ENCODE measurements at regions not wholly inside any gene's neighbourhood (a gene's known extent, or its start where the extent isn't known, plus 50 kb on each side); places are given as distances from the start of the nearest gene placed in this dataset.
A peak's percentile ranks its signal among the peaks of the same experiment; 100 is the strongest.

GRCh38 chr2:219969508-219969907 lies 342.1 kb downstream of the SLC4A3 start:
- no peaks in the 10 kb centered on the region for H3K4me1 Mint-ChIP-seq
- CTCF ChIA-PET: interaction anchor here (0.7 kb wide), 1 partner anchor 256 kb away, joined by 3 read pairs; no protein-coding TSS in a partner anchor
- H3K36me3 Mint-ChIP-seq (ENCODE audit: low read depth): no peaks in the 10 kb centered on the region

GRCh38 chr2:219973136-219973535 lies 345.7 kb downstream of the SLC4A3 start:
- Mint-ChIP-seq H3K4me3 (no peak overlapping the region), H3K9me3 (ENCODE audit: low read depth) (no peaks in the 10 kb centered on the region), H3K27me3 (no peaks in the 10 kb centered on the region), H3K4me1 (no peaks in the 10 kb centered on the region), H3K27ac (no peak overlapping the region), H3K36me3 (ENCODE audit: low read depth) (no peaks in the 10 kb centered on the region)
- no peak for ATAC-seq
- POLR2A ChIA-PET: no interaction called here
- intact Hi-C loops (cut with DNase I, micrococcal nuclease): no loop called here
- DNase-seq: no peak
- CTCF ChIA-PET: no interaction called here

More at GRCh38 chr2:219969508-219969907, 342.1 kb downstream of the SLC4A3 start:
- Mint-ChIP-seq H3K27me3 (peaks cover 5% of the 10 kb centered on the region), H3K9me3 (ENCODE audit: low read depth) (no peaks in the 10 kb centered on the region), H3K27ac (no peak overlapping the region), H3K4me3 (no peak overlapping the region)
- no peak for ATAC-seq
- POLR2A ChIA-PET: no interaction called here
- no peak for DNase-seq
- intact Hi-C loops (cut with DNase I, micrococcal nuclease): no loop called here

GRCh38 chr2:219976871-219977270 lies 349.4 kb downstream of the SLC4A3 start:
- Mint-ChIP-seq H3K4me1 (no peaks in the 10 kb centered on the region), H3K27me3 (no peaks in the 10 kb centered on the region), H3K9me3 (ENCODE audit: low read depth) (no peaks in the 10 kb centered on the region), H3K4me3 (no peak overlapping the region), H3K27ac (no peak overlapping the region), H3K36me3 (ENCODE audit: low read depth) (no peaks in the 10 kb centered on the region)
- ATAC-seq (no peak), DNase-seq (no peak)
- intact Hi-C loops (cut with DNase I, micrococcal nuclease): no loop called here
- ChIA-PET CTCF (interaction anchor here (0.6 kb wide), 1 partner anchor 239 kb away, joined by 3 read pairs; no protein-coding TSS in a partner anchor), POLR2A (no interaction called here)

GRCh38 chr2:219980638-219981037 lies 353.2 kb downstream of the SLC4A3 start:
- Mint-ChIP-seq H3K27me3 (no peaks in the 10 kb centered on the region), H3K36me3 (ENCODE audit: low read depth) (no peaks in the 10 kb centered on the region), H3K4me3 (no peak overlapping the region), H3K9me3 (ENCODE audit: low read depth) (no peaks in the 10 kb centered on the region), H3K27ac (no peak overlapping the region), H3K4me1 (no peaks in the 10 kb centered on the region)
- ATAC-seq (no peak), DNase-seq (no peak)
- ChIA-PET POLR2A (no interaction called here), CTCF (no interaction called here)
- intact Hi-C loops (cut with DNase I, micrococcal nuclease): no loop called here

GRCh38 chr2:219983836-219984235 lies 356.4 kb downstream of the SLC4A3 start:
- CTCF ChIA-PET: no interaction called here
- intact Hi-C loops (cut with DNase I, micrococcal nuclease): no loop called here
- Mint-ChIP-seq H3K27me3 (no peaks in the 10 kb centered on the region), H3K27ac (no peak overlapping the region), H3K4me3 (no peak overlapping the region), H3K9me3 (ENCODE audit: low read depth) (no peaks in the 10 kb centered on the region), H3K4me1 (no peaks in the 10 kb centered on the region), H3K36me3 (ENCODE audit: low read depth) (no peaks in the 10 kb centered on the region)
- no peak for DNase-seq
- POLR2A ChIA-PET: no interaction called here
- no peak for ATAC-seq

GRCh38 chr2:219985017-219985416 lies 357.6 kb downstream of the SLC4A3 start:
- H3K36me3 Mint-ChIP-seq (ENCODE audit: low read depth): no peaks in the 10 kb centered on the region
- ATAC-seq (no peak), DNase-seq (no peak)
- no peaks in the 10 kb centered on the region for H3K27me3 Mint-ChIP-seq
- intact Hi-C loops (cut with DNase I, micrococcal nuclease): no loop called here
- ChIA-PET POLR2A (no interaction called here), CTCF (no interaction called here)
- H3K27ac Mint-ChIP-seq: no peak overlapping the region
- H3K4me3 Mint-ChIP-seq: no peak overlapping the region
- H3K4me1 Mint-ChIP-seq: no peaks in the 10 kb centered on the region
- no peaks in the 10 kb centered on the region for H3K9me3 Mint-ChIP-seq (ENCODE audit: low read depth)

GRCh38 chr2:219987830-219988229 lies 360.4 kb downstream of the SLC4A3 start:
- DNase-seq: no peak
- H3K4me1 Mint-ChIP-seq: no peaks in the 10 kb centered on the region
- no peaks in the 10 kb centered on the region for H3K9me3 Mint-ChIP-seq (ENCODE audit: low read depth)
- ChIA-PET POLR2A (no interaction called here), CTCF (no interaction called here)
- H3K4me3 Mint-ChIP-seq: no peak overlapping the region
- intact Hi-C loops (cut with DNase I, micrococcal nuclease): no loop called here
- peak; percentile 33 for ATAC-seq
- H3K27ac Mint-ChIP-seq: no peak overlapping the region
- no peaks in the 10 kb centered on the region for H3K36me3 Mint-ChIP-seq (ENCODE audit: low read depth)
- H3K27me3 Mint-ChIP-seq: no peaks in the 10 kb centered on the region

GRCh38 chr2:219989744-219990143 lies 362.3 kb downstream of the SLC4A3 start:
- no peak for ATAC-seq
- Mint-ChIP-seq H3K36me3 (ENCODE audit: low read depth) (no peaks in the 10 kb centered on the region), H3K27me3 (no peaks in the 10 kb centered on the region), H3K4me1 (no peaks in the 10 kb centered on the region), H3K9me3 (ENCODE audit: low read depth) (no peaks in the 10 kb centered on the region), H3K27ac (no peak overlapping the region), H3K4me3 (no peak overlapping the region)
- DNase-seq: no peak
- intact Hi-C loops (cut with DNase I, micrococcal nuclease): no loop called here
- POLR2A ChIA-PET: no interaction called here
- CTCF ChIA-PET: no interaction called here

GRCh38 chr2:219991116-219991515 lies 363.7 kb downstream of the SLC4A3 start:
- DNase-seq (no peak), ATAC-seq (no peak)
- intact Hi-C loops (cut with DNase I, micrococcal nuclease): no loop called here
- ChIA-PET CTCF (no interaction called here), POLR2A (no interaction called here)
- no peaks in the 10 kb centered on the region for H3K4me1 Mint-ChIP-seq
- H3K36me3 Mint-ChIP-seq (ENCODE audit: low read depth): no peaks in the 10 kb centered on the region
- no peak overlapping the region for H3K27ac Mint-ChIP-seq
- no peaks in the 10 kb centered on the region for H3K27me3 Mint-ChIP-seq
- no peak overlapping the region for H3K4me3 Mint-ChIP-seq
- no peaks in the 10 kb centered on the region for H3K9me3 Mint-ChIP-seq (ENCODE audit: low read depth)

GRCh38 chr2:219995399-219995798 lies 368.0 kb downstream of the SLC4A3 start:
- no peaks in the 10 kb centered on the region for H3K36me3 Mint-ChIP-seq (ENCODE audit: low read depth)
- intact Hi-C loops (cut with DNase I, micrococcal nuclease): loop anchor here in 1 of 2 experiments (5.0 kb wide), 1 partner anchor 258 kb away; no protein-coding TSS in a partner anchor
- ATAC-seq (no peak), DNase-seq (no peak)
- no peaks in the 10 kb centered on the region for H3K27me3 Mint-ChIP-seq
- no peaks in the 10 kb centered on the region for H3K9me3 Mint-ChIP-seq (ENCODE audit: low read depth)
- CTCF ChIA-PET: interaction anchor here (0.7 kb wide), 1 partner anchor 483 kb away, joined by 3 read pairs; no protein-coding TSS in a partner anchor
- no peak overlapping the region for H3K27ac Mint-ChIP-seq
- H3K4me3 Mint-ChIP-seq: no peak overlapping the region
- H3K4me1 Mint-ChIP-seq: no peaks in the 10 kb centered on the region
- POLR2A ChIA-PET: no interaction called here

- Mint-ChIP-seq H3K4me3 (no peak overlapping the region), H3K4me1 (no peaks in the 10 kb centered on the region), H3K36me3 (ENCODE audit: low read depth) (no peaks in the 10 kb centered on the region), H3K9me3 (ENCODE audit: low read depth) (no peaks in the 10 kb centered on the region), H3K27me3 (no peaks in the 10 kb centered on the region), H3K27ac (no peak overlapping the region)
- ChIA-PET CTCF (no interaction called here), POLR2A (no interaction called here)
- intact Hi-C loops (cut with DNase I, micrococcal nuclease): loop anchor here in 1 of 2 experiments (2.0 to 5.0 kb wide), 2 partner anchors 259 to 1577 kb away; partner anchors contain the start of gene EPHA4
- ATAC-seq (no peak), DNase-seq (no peak)
Measured at GRCh38 chr2:219995991-219996765, 368.7 kb downstream of the SLC4A3 start.

GRCh38 chr2:219997341-219997851 lies 370.0 kb downstream of the SLC4A3 start:
- POLR2A ChIA-PET: interaction anchor here (0.5 kb wide), 1 partner anchor 348 kb away, joined by 3 read pairs; no protein-coding TSS in a partner anchor
- intact Hi-C loops (cut with DNase I, micrococcal nuclease): loop anchor here in 1 of 2 experiments (2.0 to 5.0 kb wide), 2 partner anchors 260 to 1575 kb away; partner anchors contain the start of gene EPHA4
- no peak overlapping the region for H3K27ac Mint-ChIP-seq
- CTCF ChIA-PET: no interaction called here
- no peaks in the 10 kb centered on the region for H3K27me3 Mint-ChIP-seq
- peak; percentile 57 for DNase-seq
- ATAC-seq: no peak
- no peak overlapping the region for H3K4me3 Mint-ChIP-seq
- no peaks in the 10 kb centered on the region for H3K9me3 Mint-ChIP-seq (ENCODE audit: low read depth)
- H3K4me1 Mint-ChIP-seq: no peaks in the 10 kb centered on the region
- H3K36me3 Mint-ChIP-seq (ENCODE audit: low read depth): no peaks in the 10 kb centered on the region
